NCI-H82 treated with DMSO at 0.1 percent for 48 hours (cell line): ENCODE measurements at regions not wholly inside any gene's neighbourhood (a gene's known extent, or its start where the extent isn't known, plus 50 kb on each side); places are given as distances from the start of the nearest gene placed in this dataset.
"Not testable (repeated sequence)": the region's sequence is repeated elsewhere in the genome, so short reads cannot be mapped to it uniquely, and the experiment has no call there.

Source experiments
- DNase-seq: peaks from one replicate; lab custom pipeline; 2025; ENCODE audit not compliant: unreplicated experiment; lab: John Stamatoyannopoulos, UW

- no peak for DNase-seq
These were observed 90.1 kb upstream of the PRR23C start for GRCh38 chr3:139134678-139135372.

- DNase-seq = no peak
These were observed 91.0 kb upstream of the PRR23C start for GRCh38 chr3:139135657-139136056.

DNA sequence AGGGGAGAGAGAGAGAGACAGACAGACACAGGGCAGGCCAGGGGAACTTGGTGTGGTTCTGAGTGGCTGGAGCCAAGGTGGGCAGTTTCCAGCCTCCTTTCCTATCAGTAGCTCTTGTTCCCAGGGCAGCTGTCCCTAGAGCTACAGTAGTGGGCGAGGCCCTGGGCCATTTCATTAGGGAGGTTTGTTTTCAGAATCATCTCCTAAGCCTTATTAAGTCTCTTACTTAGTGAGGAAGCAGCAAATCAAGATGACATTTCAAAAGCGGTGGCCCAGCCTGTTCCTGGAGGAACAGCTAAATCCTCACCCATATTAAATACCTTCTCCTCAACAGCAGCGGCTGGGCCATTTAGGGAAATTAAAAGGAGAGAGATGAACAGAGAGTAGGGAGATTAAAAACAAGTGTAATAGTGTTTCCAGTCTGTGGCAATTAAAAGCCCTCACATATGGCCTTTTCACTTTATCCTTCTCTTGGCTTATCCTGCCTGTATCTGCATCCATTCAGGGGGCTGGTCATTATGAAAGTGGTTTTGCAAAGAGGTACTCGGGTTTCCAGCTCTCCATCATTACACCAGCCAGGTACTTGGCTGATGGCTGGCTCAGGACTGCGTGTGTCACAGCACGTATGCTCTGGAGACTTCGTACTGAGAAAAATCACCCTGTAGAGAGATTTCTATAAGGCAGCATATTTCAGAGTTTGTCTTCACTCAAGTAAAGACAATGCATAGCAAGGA lies 91.9 kb upstream of the PRR23C start:
- DNase-seq = peak; percentile 99

GRCh38 chr3:139140553-139140952 lies 95.9 kb upstream of the PRR23C start:
- no peak for DNase-seq

DNA sequence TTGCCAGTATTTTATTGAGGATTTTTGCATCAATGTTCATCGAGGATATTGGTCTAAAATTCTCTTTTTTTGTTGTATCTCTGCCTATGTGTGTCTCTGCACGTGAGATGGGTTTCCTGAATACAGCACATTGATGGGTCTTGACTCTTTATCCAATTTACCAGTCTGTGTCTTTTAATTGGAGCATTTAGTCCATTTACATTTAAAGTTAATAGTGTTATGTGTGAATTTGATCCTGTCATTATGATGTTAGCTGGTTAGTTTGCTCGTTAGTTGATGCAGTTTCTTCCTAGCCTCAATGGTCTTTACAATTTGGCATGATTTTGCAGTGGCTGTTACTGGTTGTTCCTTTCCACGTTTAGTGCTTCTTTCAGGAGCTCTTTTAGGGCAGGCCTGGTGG lies 101.3 kb upstream of the PRR23C start:
- DNase-seq = not testable (repeated sequence)

- DNase-seq = no peak
These were observed 106.8 kb upstream of the PRR23C start for GRCh38 chr3:139151530-139151929.

DNA sequence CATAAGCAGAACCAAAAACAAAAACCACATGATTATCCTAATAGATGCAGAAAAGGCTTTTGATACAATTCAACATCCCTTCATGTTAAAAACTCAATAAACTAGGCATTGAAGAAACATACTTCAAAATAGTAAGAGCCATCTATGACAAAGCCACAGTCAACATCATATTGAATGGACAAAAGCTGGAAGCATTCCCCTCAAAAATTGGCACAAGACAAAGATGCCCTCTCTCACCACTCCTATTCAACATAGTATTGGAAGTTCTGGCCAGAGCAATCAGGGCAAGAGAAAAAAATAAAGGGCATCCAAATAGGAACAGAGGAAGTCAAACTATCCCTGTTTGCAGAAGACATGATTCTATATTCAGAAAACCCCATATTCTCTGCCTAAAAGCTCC lies 108.7 kb upstream of the PRR23C start:
- DNase-seq = not testable (repeated sequence)

DNA sequence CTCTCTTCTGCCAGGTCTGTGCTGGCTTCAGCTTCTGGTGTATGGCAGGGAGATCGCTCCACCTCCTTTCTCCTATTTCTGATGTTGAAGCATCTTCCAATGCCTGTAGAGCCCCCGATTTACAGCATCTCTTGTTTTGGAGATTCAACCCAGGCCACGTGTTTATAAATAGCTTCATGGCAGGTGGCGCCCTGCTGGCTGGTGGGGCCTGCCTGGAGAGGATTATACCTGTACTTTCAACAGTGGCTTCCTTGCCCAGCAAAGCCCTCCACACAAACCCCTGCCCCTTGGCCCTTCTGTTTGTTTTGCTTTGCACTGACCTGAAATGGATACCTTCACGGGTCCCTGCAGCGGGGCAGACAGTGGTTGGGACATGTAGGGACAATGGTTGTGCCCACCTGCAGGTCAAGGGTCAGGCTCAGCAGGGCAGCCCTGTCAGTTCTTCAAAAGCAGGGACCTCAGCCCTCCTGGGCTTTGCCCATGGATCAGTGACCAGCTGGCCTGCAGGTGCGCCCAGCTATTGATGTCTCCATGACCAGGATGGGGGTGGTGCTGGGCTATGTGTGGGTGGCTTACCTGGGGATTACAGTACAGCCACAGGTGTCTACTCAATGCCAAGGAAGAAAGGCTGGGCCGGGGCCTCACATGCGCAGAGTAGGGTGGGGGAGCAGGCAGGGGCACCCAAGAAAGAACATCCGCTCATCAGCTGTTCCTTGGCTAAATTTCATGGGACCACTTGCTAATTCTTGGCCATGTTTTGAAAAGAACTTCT lies 112.7 kb upstream of the PRR23C start:
- peak; percentile 31 for DNase-seq

DNA sequence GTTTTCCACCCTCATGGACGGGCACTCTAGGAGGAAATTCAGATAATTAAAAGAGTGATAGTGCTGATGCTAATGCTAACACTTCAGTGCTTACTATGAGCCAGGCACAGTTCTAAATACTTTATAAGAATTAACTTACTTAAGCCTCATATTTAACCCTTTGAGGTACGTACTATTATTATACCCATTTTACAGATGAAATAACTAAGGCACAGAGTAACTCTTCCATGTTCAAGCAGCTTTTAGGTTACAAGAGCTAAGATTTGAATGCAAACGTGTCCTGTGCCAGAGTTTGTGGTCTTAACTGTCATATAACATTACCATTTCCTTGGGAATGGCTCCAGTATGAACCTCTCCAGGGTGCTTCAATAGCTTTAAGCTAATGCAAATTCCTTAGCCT lies 114.7 kb upstream of the PRR23C start:
- DNase-seq = no peak

DNA sequence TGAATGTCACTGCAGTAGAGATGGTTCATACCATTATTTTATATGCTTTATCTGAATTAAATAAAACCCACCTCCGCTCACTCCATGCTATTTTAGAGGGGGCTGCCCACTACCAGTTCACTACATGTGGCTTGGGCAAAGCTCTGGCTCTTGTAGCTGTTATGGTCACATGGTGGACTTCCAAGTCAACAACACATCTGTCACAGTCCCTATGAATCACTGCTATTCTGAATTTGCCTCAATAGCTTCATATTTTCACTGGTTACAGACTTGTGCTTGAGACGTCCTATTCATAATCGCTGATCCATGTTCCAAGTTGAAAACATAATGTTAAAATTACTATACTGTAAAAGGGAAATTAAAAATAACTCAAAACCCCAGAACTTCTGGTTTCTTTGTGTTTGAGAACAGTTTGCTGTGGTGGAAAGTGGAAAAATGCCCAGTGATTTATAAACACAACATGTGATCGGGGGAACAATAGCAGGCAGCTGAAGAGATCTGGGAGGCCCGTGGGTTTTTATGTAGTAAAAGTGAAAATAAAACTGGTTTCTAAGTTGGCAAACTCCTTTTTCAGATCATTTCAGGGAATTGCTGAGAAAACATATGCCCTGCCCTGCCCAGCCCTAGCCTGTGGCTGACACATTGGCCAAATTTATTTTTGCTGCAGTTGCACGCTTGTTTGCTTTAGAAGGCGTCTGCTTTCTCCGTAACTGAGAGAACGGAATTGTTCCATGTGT lies 128.8 kb upstream of the PRR23C start:
- no peak for DNase-seq

DNA sequence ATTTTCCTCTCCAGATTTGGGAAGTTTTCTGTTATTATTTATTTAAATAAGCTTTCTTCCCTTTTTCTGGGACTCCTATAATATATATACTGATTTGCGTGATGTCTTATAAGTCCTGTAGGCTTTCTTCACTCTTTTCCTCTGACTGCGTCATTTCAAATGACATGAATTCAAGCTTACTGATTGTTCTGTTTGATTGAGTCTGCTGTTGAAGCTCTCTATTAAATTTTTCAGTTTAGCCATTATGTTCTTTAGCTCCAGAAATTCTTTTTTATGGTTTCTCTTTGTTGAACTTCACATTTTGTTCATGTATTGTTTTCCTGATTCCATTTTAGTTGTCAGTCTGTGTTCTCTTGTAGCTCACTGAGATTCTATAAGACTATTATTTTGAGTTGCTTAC lies 135.8 kb upstream of the PRR23C start:
- DNase-seq = no peak

GRCh38 chr3:139182143-139182542 lies 137.5 kb upstream of the PRR23C start:
- DNase-seq = no peak

DNA sequence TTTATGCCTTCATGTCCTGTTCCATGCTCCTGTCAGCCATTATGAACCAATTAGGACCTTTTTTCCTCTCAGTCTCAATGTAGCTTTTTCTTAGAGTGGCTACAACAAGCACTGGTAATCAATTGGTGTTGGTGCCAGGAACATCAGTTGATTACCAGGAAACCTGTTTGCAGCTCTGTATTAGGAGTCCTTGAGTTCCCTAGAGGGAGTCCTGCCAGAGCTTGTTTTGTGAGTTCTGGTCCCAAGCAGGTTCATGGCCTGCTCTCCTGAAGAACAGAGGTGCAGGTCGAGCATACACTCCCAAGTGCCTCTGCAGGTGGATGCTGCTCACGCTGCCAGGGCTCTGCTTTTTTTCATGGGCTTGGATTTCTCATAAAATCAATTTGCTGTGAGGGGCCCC lies 137.9 kb upstream of the PRR23C start:
- no peak for DNase-seq

DNA sequence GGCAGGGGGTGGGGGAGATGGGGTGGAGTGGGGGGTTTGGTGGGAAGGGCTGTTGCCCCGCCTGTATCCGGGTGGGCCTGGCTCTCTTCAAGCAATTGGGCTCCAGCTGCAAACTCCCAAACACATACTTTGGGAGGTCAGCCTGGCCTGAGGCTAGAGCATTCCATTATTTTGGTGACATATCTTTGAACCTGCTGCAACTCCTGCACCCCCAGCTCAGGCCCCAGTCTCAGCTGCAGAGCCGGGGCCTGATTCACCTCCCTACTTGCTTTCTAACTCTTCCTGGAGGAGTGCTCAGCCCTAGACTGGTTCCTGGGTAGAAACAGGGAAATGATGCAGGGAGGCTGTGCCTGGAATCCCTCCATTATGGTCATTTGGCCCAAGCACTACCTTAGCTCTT lies 140.8 kb upstream of the PRR23C start:
- no peak for DNase-seq

DNA sequence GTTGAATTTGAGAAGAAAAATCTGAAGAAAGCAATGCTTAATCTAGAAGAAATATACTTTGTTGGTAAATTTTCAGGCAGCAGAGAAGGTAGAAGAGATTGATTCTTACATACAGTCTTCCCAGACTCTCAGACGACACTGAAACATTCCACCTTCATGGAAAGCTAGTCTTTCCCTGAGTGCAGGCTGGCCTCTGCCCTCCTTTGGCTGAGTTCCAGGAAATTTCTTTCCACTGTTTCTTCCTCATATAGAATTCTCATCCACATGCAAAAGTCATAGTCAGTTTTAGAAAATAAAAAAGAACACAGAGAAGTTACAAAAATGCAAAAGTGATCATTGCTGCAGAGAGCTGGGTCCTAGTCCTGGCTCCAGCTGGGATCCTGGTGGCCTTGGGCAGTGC lies 142.5 kb upstream of the PRR23C start:
- DNase-seq = no peak

- no peak for DNase-seq
These were observed 143.0 kb upstream of the PRR23C start for GRCh38 chr3:139187648-139188047.

DNA sequence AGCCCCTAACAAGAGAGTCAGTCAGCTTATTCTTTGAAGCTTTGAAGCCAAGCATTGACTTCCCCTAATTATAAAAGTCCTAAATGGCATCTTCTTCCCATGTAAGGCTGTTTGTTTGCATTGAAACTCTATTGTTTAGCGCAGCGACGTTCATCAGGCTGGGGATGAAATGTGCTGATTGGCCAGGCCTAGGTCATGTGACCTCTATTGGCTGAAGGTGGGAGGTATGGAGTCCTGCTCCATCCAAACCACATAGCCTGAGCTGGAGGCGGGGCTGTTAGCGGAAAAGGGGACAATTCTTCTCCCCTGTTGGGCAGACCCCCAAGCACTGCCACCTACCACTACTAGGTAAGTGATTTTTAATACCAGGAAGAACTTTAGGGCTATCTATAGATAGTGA lies 145.3 kb upstream of the PRR23C start:
- no peak for DNase-seq

- DNase-seq = not testable (repeated sequence)
These were observed 149.4 kb upstream of the MRPS22 start for GRCh38 chr3:139194421-139194820.

GRCh38 chr3:139196146-139196545 lies 147.7 kb upstream of the MRPS22 start:
- DNase-seq = not testable (repeated sequence)

GRCh38 chr3:139197251-139197650 lies 146.6 kb upstream of the MRPS22 start:
- no peak for DNase-seq

- no peak for DNase-seq
These were observed 145.6 kb upstream of the MRPS22 start for GRCh38 chr3:139198186-139198585.
